Stomach (tissue), 8 donors: ENCODE measurements at regions not wholly inside any gene's neighbourhood (a gene's known extent, or its start where the extent isn't known, plus 50 kb on each side); places are given as distances from the start of the nearest gene placed in this dataset.

ENCODE experiments used
- DNase-seq, 2 donors: peaks; one replicate each; pipeline versions ENCODE4 v3.0.0 to v3.0.0-alpha.2; 2013 to 2019
- H3K27ac ChIP-seq, 5 donors: fragments of 200-600 bp in 4 of 5; sonication (generic) in 4 of 5; one replicate each; pipeline ENCODE4 v1.5.1; 2013 to 2019; ENCODE audit warnings: mild to moderate bottlenecking in 1 of 5, moderate library complexity in 1 of 5
- H3K27me3 ChIP-seq, 3 donors: fragments of 200-600 bp; sonication (generic); one replicate each; pipeline ENCODE4 v1.5.1; 2017 to 2019; ENCODE audit warnings: mixed run types in 1 of 3
- H3K36me3 ChIP-seq, 4 donors: fragments of 200-600 bp; sonication (generic); 1 replicate in 3 of 4; 2 replicates in 1 of 4; pipeline ENCODE4 v1.5.1; 2016 to 2019
- H3K4me1 ChIP-seq, 4 donors: fragments of 200-600 bp; sonication (generic); one replicate each; pipeline ENCODE4 v1.5.1; 2016 to 2019
- H3K4me3 ChIP-seq, 4 donors: fragments of 200-600 bp; sonication (generic) in 3 of 4; one replicate each; pipeline ENCODE4 v1.5.1; 2016 to 2019; ENCODE audit warnings: mild to moderate bottlenecking in 1 of 4
- H3K9me3 ChIP-seq, 4 donors: fragments of 200-600 bp; sonication (generic); one replicate each; pipeline ENCODE4 v1.5.1; 2016 to 2019
- CTCF ChIP-seq, 7 experiments: fragments of 450-650 bp in 4 of 7; fragments of 200-600 bp in 3 of 7; sonication (generic) in 3 of 7; IDR thresholded peaks; one replicate each; pipeline ENCODE4 v1.5.1; 2016 to 2019; ENCODE audit warnings: antibody characterized with exemption in 7 of 7, control low read depth in 2 of 7, mild to moderate bottlenecking in 1 of 7
- EP300 ChIP-seq: sonication (generic); formaldehyde crosslinking; IDR thresholded peaks from one replicate; pipeline ENCODE4 v1.6.1; 2017; ENCODE audit warnings: antibody characterized with exemption
- POLR2A ChIP-seq, 4 donors: fragments of 450-650 bp; IDR thresholded peaks; one replicate each; pipeline ENCODE4 v1.6.1; 2016; ENCODE audit warnings: antibody characterized with exemption in 4 of 4, control low read depth in 2 of 4, mild to moderate bottlenecking in 1 of 4, moderate library complexity in 1 of 4
- POLR2AphosphoS5 ChIP-seq, 3 donors: sonication (generic); formaldehyde crosslinking; IDR thresholded peaks; one replicate each; pipeline ENCODE4 v1.6.1; 2016; ENCODE audit warnings: antibody characterized with exemption in 3 of 3
- WGBS, 5 donors: extraction: QIAGEN DNeasy Blood & Tissue Kit in 3 of 5; methylation state at CpG; one replicate each; pipeline versions ENCODE4 v1.1.5 to v1.1.7; 2013 to 2018; 5-methylcytosine and 5-hydroxymethylcytosine counted together
- intact Hi-C: fragments of 100-400 bp; cut with DNase I; formaldehyde crosslinking; loops from one replicate; pipeline ENCODE4 v1.15.1; 2023; ENCODE audit warnings: low total_unique reads
- donor health status: healthy with polysubstance abuse.
- donor health status: Bipolar disorder and iron deficiency.
- donor health status: healthy.

- WGBS, 5 donors: 82 to 93% (median 88%) methylated on average over 3 of the region's 3 CpGs
- no peaks in the 10 kb centered on the region for H3K27me3 ChIP-seq
- no peak for TF ChIP-seq POLR2A (IDR thresholded peaks at IDR 0.05)
- no peak for TF ChIP-seq EP300
- TF ChIP-seq POLR2AphosphoS5 (IDR thresholded peaks at IDR 0.05): no peak
- no peak for TF ChIP-seq CTCF (IDR thresholded peaks at IDR 0.05)
- intact Hi-C loops: no loop called here
- H3K4me3 ChIP-seq: no peak overlapping the region
- no peak overlapping the region for H3K27ac ChIP-seq
- peaks cover 0 to 8% (median 2%) of the 10 kb centered on the region in 4 donors for H3K9me3 ChIP-seq
- no peaks in the 10 kb centered on the region for H3K4me1 ChIP-seq
- no peak for DNase-seq
- H3K36me3 ChIP-seq: no peaks in the 10 kb centered on the region
Observed at GRCh38 chr2:78682781-78683180, 342.7 kb upstream of the REG3G start.

DNA sequence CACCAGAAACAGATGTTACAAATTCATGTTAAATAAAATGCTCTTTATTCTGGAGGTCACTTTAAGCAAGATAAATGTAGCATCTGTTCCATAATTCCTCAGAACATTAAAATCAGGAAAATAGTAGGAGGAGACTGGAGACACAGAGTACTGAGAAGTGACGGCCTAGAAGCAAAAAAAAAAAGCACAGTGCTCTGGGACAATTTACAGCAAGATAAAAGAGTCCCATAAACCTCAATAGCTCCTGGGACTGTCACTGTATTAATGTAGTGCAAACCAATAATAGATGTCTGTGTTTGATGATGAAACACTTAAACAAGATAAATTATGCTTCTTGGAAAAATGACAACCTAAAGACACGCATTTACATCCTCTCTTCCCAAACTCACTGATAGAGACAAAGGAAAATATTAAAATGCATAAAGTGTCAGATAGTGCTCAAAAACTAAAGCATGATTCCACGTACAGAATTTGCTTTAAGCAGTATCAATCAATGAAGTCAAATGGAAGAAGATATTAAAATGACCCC lies 338.8 kb upstream of the REG3G start:
- H3K9me3 ChIP-seq: peaks cover 0 to 8% (median 2%) of the 10 kb centered on the region in 4 donors
- no peaks in the 10 kb centered on the region for H3K27me3 ChIP-seq
- H3K27ac ChIP-seq: no peak overlapping the region
- no peak overlapping the region for H3K4me3 ChIP-seq
- H3K36me3 ChIP-seq: no peaks in the 10 kb centered on the region
- no peak for DNase-seq
- 66 to 75% (median 71%) methylated on average over 3 of the region's 3 CpGs for WGBS, 5 donors
- TF ChIP-seq CTCF (IDR thresholded peaks at IDR 0.05) (no peak), POLR2A (IDR thresholded peaks at IDR 0.05) (no peak), POLR2AphosphoS5 (IDR thresholded peaks at IDR 0.05) (no peak), EP300 (no peak)
- no peaks in the 10 kb centered on the region for H3K4me1 ChIP-seq
- intact Hi-C loops: no loop called here

DNA sequence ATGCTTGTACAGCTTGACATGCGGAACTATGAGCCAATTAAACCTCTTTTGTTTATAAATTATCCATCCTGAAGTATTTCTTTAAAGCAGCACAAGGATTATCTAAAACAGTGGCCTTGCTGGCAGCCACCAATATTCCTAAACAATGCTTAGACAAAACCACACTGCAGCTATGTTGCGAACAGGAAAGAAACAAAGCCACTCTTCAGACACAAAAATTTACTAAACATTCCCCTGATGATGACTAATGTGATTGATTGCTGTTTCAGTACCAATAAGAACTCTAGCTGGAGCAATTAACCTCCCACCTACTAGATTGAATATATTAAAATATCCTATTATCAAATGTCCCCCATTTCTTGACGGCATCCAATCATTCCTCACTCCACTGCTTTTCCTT lies 325.8 kb upstream of the REG3G start:
- Histone ChIP-seq H3K4me3 (no peak overlapping the region), H3K27ac (no peak overlapping the region), H3K9me3 (peaks cover 0 to 10% (median 2%) of the 10 kb centered on the region in 4 donors), H3K4me1 (no peaks in the 10 kb centered on the region), H3K36me3 (no peaks in the 10 kb centered on the region), H3K27me3 (no peaks in the 10 kb centered on the region)
- intact Hi-C loops: no loop called here
- WGBS, 5 donors: 51 to 75% (median 71%) methylated on average over 3 of the region's 3 CpGs
- no peak for DNase-seq
- TF ChIP-seq EP300 (no peak), POLR2AphosphoS5 (IDR thresholded peaks at IDR 0.05) (no peak), POLR2A (IDR thresholded peaks at IDR 0.05) (no peak), CTCF (IDR thresholded peaks at IDR 0.05) (no peak)

- intact Hi-C loops: no loop called here
- WGBS, 5 donors: 91 to 96% (median 95%) methylated on average over 21 of the region's 21 CpGs
- TF ChIP-seq CTCF (IDR thresholded peaks at IDR 0.05): no peak
- TF ChIP-seq EP300: no peak
- no peak for TF ChIP-seq POLR2A (IDR thresholded peaks at IDR 0.05)
- no peak for TF ChIP-seq POLR2AphosphoS5 (IDR thresholded peaks at IDR 0.05)
Observed at GRCh38 chr2:78701546-78701945, 324.0 kb upstream of the REG3G start.

More at GRCh38 chr2:78701546-78701945, 324.0 kb upstream of the REG3G start:
- peaks cover 0 to 10% (median 2%) of the 10 kb centered on the region in 4 donors for H3K9me3 ChIP-seq
- peak in 1 of 2 donors; percentile 13 for DNase-seq
- H3K27ac ChIP-seq: no peak overlapping the region
- H3K27me3 ChIP-seq: no peaks in the 10 kb centered on the region
- no peak overlapping the region for H3K4me3 ChIP-seq
- H3K36me3 ChIP-seq: no peaks in the 10 kb centered on the region
- H3K4me1 ChIP-seq: no peaks in the 10 kb centered on the region
